ENCODE measurements at regions not wholly inside any gene's neighbourhood (a gene's known extent, or its start where the extent isn't known, plus 50 kb on each side); places are given as distances from the start of the nearest gene placed in this dataset.

GRCh38 chr11:129738242-129738641 lies 77.4 kb upstream of the TMEM45B start:
- no peak for TF ChIP-seq EZH2 (IDR thresholded peaks at IDR 0.05; ENCODE audit: borderline replicate concordance, low read depth, low read length, severe bottlenecking)
- no peak for TF ChIP-seq CTCF (IDR thresholded peaks at IDR 0.05; ENCODE audit: borderline replicate concordance, extremely low read depth, low read length, poor library complexity, severe bottlenecking)

Data from DND-41 (cell line).